ENCODE measurements at regions not wholly inside any gene's neighbourhood (a gene's known extent, or its start where the extent isn't known, plus 50 kb on each side); places are given as distances from the start of the nearest gene placed in this dataset.

DNA sequence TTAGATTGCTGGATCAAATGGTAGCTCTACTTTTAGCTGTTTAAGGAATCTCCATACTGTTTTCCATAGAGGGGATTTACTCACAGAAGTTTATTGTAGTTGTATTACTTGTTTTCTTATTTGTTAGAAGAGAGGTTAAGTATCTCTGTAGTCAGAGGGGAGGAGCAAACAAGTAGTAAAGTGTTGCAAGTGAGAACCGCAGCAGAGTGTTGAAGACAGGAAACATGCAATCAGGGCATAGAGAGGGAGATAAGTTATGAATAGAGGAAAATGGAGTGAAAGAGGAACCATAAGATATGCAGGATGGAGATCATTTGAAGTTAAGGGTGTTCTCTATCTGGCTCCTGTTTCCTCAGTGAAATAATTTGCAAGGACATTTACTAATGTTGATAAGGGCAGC is 331.4 kb upstream of the TMEM229A start (continued):
- TF ChIP-seq, protein P1, sequence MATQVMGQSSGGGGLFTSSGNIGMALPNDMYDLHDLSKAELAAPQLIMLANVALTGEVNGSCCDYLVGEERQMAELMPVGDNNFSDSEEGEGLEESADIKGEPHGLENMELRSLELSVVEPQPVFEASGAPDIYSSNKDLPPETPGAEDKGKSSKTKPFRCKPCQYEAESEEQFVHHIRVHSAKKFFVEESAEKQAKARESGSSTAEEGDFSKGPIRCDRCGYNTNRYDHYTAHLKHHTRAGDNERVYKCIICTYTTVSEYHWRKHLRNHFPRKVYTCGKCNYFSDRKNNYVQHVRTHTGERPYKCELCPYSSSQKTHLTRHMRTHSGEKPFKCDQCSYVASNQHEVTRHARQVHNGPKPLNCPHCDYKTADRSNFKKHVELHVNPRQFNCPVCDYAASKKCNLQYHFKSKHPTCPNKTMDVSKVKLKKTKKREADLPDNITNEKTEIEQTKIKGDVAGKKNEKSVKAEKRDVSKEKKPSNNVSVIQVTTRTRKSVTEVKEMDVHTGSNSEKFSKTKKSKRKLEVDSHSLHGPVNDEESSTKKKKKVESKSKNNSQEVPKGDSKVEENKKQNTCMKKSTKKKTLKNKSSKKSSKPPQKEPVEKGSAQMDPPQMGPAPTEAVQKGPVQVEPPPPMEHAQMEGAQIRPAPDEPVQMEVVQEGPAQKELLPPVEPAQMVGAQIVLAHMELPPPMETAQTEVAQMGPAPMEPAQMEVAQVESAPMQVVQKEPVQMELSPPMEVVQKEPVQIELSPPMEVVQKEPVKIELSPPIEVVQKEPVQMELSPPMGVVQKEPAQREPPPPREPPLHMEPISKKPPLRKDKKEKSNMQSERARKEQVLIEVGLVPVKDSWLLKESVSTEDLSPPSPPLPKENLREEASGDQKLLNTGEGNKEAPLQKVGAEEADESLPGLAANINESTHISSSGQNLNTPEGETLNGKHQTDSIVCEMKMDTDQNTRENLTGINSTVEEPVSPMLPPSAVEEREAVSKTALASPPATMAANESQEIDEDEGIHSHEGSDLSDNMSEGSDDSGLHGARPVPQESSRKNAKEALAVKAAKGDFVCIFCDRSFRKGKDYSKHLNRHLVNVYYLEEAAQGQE (IDR thresholded peaks at IDR 0.05; ENCODE audit: unreplicated experiment): no peak
- TF ChIP-seq POLR2AphosphoS5 (IDR thresholded peaks at IDR 0.05; ENCODE audit: low read depth): no peak
- no peak for TF ChIP-seq STAT1 (IDR thresholded peaks at IDR 0.05; ENCODE audit: unreplicated experiment)
- no peak for TF ChIP-seq ZNF114 (CRISPR knock-in tag; IDR thresholded peaks at IDR 0.05)

DNA sequence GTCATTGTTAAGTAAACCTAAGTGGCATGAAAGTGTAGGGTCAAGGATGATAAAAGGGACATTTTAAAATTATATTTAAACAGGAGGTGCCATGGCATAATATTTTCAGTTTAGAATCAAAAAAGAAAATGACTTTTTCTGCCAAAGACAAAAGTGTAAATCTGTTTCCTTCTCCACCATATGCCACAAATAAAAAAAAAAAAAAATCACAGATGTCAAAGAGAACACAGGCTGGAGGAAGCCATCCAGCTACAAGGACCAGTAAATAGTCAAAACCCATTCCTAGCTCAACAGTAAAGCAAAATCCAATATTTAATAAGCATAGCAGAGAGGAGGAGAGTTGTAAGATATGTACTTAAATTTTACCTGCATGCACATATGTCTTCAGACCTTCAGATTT is 321.3 kb upstream of the TMEM229A start:
- Histone ChIP-seq H3K36me3 (ENCODE audit: insufficient read depth) (no peaks in the 10 kb centered on the region), H3K9me2 (ENCODE audit: insufficient read depth) (no peaks in the 10 kb centered on the region), H3K4me1 (ENCODE audit: insufficient read depth) (0 out of 2 replicates have a peak, but pooled peaks cover 7% of the 10 kb centered on the region), H3K4me3 (no peak overlapping the region), H3F3A (replicated peaks; ENCODE audit: low read depth) (no peaks in the 10 kb centered on the region), H4K20me1 (replicated peaks; ENCODE audit: insufficient read depth) (no peaks in the 10 kb centered on the region), H3K27me3 (ENCODE audit: insufficient read depth) (no peaks in the 10 kb centered on the region), H3K27ac (ENCODE audit: low read depth) (no peak overlapping the region), H3K4me2 (no peak overlapping the region), H3K79me2 (replicated peaks; ENCODE audit: insufficient read depth) (no peaks in the 10 kb centered on the region), H2AFZ (no peak overlapping the region)
- no peaks in the 10 kb centered on the region for H3K9me3 Mint-ChIP-seq
- H3K36me3 Mint-ChIP-seq (ENCODE audit: low read depth): no peaks in the 10 kb centered on the region
- DNase-seq (ENCODE audit: low spot score) (no peak), ATAC-seq (no peak)
- no peaks in the 10 kb centered on the region for H3K27me3 Mint-ChIP-seq (ENCODE audit: insufficient read depth, low read depth, poor library complexity)
- H3K27ac Mint-ChIP-seq: no peak overlapping the region
- peaks cover 5% of the 10 kb centered on the region; the same call in 2 of the 3 replicates for H3K4me1 Mint-ChIP-seq
- no peak overlapping the region for H3K4me3 Mint-ChIP-seq
- no peak for TF ChIP-seq CREB1 (CRISPR knock-in tag; IDR thresholded peaks at IDR 0.05; ENCODE audit: low read depth)
- no peak for TF ChIP-seq JUNB (IDR thresholded peaks at IDR 0.05; ENCODE audit: unreplicated experiment)
- TF ChIP-seq NANOG (IDR thresholded peaks at IDR 0.05; ENCODE audit: borderline replicate concordance): no peak
- no peak for TF ChIP-seq EZH2 (IDR thresholded peaks at IDR 0.05; ENCODE audit: low read depth, unreplicated experiment)
- TF ChIP-seq, protein P2, sequence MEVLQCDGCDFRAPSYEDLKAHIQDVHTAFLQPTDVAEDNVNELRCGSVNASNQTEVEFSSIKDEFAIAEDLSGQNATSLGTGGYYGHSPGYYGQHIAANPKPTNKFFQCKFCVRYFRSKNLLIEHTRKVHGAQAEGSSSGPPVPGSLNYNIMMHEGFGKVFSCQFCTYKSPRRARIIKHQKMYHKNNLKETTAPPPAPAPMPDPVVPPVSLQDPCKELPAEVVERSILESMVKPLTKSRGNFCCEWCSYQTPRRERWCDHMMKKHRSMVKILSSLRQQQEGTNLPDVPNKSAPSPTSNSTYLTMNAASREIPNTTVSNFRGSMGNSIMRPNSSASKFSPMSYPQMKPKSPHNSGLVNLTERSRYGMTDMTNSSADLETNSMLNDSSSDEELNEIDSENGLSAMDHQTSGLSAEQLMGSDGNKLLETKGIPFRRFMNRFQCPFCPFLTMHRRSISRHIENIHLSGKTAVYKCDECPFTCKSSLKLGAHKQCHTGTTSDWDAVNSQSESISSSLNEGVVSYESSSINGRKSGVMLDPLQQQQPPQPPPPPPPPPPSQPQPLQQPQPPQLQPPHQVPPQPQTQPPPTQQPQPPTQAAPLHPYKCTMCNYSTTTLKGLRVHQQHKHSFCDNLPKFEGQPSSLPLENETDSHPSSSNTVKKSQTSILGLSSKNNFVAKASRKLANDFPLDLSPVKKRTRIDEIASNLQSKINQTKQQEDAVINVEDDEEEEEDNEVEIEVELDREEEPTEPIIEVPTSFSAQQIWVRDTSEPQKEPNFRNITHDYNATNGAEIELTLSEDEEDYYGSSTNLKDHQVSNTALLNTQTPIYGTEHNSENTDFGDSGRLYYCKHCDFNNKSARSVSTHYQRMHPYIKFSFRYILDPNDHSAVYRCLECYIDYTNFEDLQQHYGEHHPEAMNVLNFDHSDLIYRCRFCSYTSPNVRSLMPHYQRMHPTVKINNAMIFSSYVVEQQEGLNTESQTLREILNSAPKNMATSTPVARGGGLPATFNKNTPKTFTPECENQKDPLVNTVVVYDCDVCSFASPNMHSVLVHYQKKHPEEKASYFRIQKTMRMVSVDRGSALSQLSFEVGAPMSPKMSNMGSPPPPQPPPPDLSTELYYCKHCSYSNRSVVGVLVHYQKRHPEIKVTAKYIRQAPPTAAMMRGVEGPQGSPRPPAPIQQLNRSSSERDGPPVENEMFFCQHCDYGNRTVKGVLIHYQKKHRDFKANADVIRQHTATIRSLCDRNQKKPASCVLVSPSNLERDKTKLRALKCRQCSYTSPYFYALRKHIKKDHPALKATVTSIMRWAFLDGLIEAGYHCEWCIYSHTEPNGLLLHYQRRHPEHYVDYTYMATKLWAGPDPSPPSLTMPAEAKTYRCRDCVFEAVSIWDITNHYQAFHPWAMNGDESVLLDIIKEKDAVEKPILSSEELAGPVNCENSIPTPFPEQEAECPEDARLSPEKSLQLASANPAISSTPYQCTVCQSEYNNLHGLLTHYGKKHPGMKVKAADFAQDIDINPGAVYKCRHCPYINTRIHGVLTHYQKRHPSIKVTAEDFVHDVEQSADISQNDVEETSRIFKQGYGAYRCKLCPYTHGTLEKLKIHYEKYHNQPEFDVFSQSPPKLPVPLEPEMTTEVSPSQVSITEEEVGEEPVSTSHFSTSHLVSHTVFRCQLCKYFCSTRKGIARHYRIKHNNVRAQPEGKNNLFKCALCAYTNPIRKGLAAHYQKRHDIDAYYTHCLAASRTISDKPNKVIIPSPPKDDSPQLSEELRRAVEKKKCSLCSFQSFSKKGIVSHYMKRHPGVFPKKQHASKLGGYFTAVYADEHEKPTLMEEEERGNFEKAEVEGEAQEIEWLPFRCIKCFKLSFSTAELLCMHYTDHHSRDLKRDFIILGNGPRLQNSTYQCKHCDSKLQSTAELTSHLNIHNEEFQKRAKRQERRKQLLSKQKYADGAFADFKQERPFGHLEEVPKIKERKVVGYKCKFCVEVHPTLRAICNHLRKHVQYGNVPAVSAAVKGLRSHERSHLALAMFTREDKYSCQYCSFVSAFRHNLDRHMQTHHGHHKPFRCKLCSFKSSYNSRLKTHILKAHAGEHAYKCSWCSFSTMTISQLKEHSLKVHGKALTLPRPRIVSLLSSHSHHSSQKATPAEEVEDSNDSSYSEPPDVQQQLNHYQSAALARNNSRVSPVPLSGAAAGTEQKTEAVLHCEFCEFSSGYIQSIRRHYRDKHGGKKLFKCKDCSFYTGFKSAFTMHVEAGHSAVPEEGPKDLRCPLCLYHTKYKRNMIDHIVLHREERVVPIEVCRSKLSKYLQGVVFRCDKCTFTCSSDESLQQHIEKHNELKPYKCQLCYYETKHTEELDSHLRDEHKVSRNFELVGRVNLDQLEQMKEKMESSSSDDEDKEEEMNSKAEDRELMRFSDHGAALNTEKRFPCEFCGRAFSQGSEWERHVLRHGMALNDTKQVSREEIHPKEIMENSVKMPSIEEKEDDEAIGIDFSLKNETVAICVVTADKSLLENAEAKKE (CRISPR knock-in tag; IDR thresholded peaks at IDR 0.05): no peak
- TF ChIP-seq, protein P1 (IDR thresholded peaks at IDR 0.05; ENCODE audit: unreplicated experiment): no peak
- no peak for TF ChIP-seq EZH2phosphoT487 (IDR thresholded peaks at IDR 0.05; ENCODE audit: unreplicated experiment)
- no peak for TF ChIP-seq ETS1 (IDR thresholded peaks at IDR 0.05)
- TF ChIP-seq STAT1 (IDR thresholded peaks at IDR 0.05; ENCODE audit: unreplicated experiment): no peak

Measured in GM23338 (cell line).